ENCODE measurements at regions not wholly inside any gene's neighbourhood (a gene's known extent, or its start where the extent isn't known, plus 50 kb on each side); places are given as distances from the start of the nearest gene placed in this dataset.

GRCh38 chr2:10968176-10968575 is 56.4 kb downstream of the KCNF1 start:
- ATAC-seq (no peak), DNase-seq (no peak)
- H3K4me1 ChIP-seq = peaks cover 0 to 12% (median 0%) of the 10 kb centered on the region in 9 donors
- H3K9me3 ChIP-seq = no peaks in the 10 kb centered on the region
- WGBS, 2 donors = 88 to 93% methylated on average over 11 of the region's 11 CpGs
- no peaks in the 10 kb centered on the region for H3K36me3 ChIP-seq
- H3K4me3 ChIP-seq = no peak overlapping the region
- TF ChIP-seq CTCF (IDR thresholded peaks at IDR 0.05) = no peak
- no peak overlapping the region for H3K27ac ChIP-seq
- peaks cover 0 to 37% (median 23%) of the 10 kb centered on the region in 7 donors for H3K27me3 ChIP-seq
- intact Hi-C loops (cut with DNase I) = no loop called here

- no peak for DNase-seq
- Histone ChIP-seq H3K9me3 (no peaks in the 10 kb centered on the region), H3K27ac (no peak overlapping the region), H3K27me3 (peaks cover 0 to 44% (median 22%) of the 10 kb centered on the region in 7 donors), H3K4me1 (no peaks in the 10 kb centered on the region), H3K4me3 (no peak overlapping the region), H3K36me3 (no peaks in the 10 kb centered on the region)
- no peak for ATAC-seq
- TF ChIP-seq CTCF (IDR thresholded peaks at IDR 0.05) = no peak
- 50 to 53% methylated on average over 3 of the region's 3 CpGs for WGBS, 2 donors
- intact Hi-C loops (cut with DNase I) = no loop called here
Measured at GRCh38 chr2:10970666-10971065, 58.9 kb downstream of the KCNF1 start.

DNA sequence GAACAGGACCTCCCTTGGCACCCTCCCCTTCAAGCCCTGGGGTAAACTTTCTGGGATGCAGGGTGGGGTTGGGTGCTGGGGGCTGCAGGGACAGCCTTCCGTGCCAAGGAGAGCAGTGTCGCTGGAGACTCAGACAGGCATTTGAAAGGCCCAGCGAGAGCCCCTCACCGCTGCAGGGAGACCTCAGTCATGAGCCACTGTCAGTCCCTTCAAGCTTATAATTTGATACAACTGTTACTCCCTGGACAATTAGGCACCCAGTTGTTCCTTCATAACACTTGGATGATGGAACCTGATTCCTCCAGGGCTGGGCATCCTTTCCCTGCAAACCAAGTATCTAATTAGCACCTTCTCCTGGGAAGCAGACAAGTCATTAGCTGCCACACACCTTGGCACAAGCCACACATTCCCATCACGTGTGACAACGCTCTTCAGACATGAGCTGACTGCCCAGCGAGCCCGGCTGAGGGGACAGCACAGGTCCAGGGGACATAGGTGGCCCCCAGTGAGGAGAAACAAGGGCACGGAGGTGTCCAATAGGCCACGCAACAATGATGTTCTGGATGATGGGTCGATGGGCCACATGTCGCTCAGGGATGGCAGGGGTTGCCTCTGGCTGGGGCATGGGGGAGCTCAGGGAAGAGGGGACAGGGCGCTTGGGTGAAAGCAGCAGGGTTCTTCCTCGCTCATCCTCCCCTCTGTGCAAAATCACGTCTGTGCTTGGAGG is 59.6 kb downstream of the KCNF1 start:
- ATAC-seq (peak in 1 of 8 donors; percentile 11), DNase-seq (no peak)
- TF ChIP-seq CTCF (IDR thresholded peaks at IDR 0.05) = no peak
- Histone ChIP-seq H3K9me3 (no peaks in the 10 kb centered on the region), H3K36me3 (no peaks in the 10 kb centered on the region), H3K27me3 (peaks cover 0 to 42% (median 16%) of the 10 kb centered on the region in 7 donors), H3K27ac (no peak overlapping the region), H3K4me3 (no peak overlapping the region), H3K4me1 (no peaks in the 10 kb centered on the region)
- intact Hi-C loops (cut with DNase I) = no loop called here
- 81 to 83% methylated on average over 15 of the region's 15 CpGs for whole genome bisulfite sequencing, 2 donors

GRCh38 chr2:10971888-10972260 is 60.1 kb downstream of the KCNF1 start:
- whole genome bisulfite sequencing, 2 donors = 47 to 48% methylated on average over 8 of the region's 8 CpGs
- ATAC-seq (peak in 1 of 8 donors; percentile 17), DNase-seq (no peak)
- no peak for TF ChIP-seq CTCF (IDR thresholded peaks at IDR 0.05)
- intact Hi-C loops (cut with DNase I) = no loop called here
- Histone ChIP-seq H3K9me3 (no peaks in the 10 kb centered on the region), H3K4me1 (peaks cover 0 to 3% (median 0%) of the 10 kb centered on the region in 9 donors), H3K36me3 (no peaks in the 10 kb centered on the region), H3K27ac (no peak overlapping the region), H3K27me3 (peaks cover 0 to 41% (median 13%) of the 10 kb centered on the region in 7 donors), H3K4me3 (no peak overlapping the region)

All from heart right ventricle (tissue), 16 donors.